ENCODE measurements at regions not wholly inside any gene's neighbourhood (a gene's known extent, or its start where the extent isn't known, plus 50 kb on each side); places are given as distances from the start of the nearest gene placed in this dataset.

- no peak for DNase-seq (ENCODE audit: low read depth in 2 of 2)
These were observed 206.8 kb upstream of the SP4 start for GRCh38 chr7:21221130-21221529.

- no peak for DNase-seq (ENCODE audit: low read depth in 2 of 2)
These were observed 189.3 kb upstream of the SP4 start for GRCh38 chr7:21238400-21239116.

- DNase-seq (ENCODE audit: low read depth in 2 of 2) = no peak
These were observed 184.6 kb upstream of the SP4 start for GRCh38 chr7:21243265-21243664.

- no peak for DNase-seq (ENCODE audit: low read depth in 2 of 2)
These were observed 176.6 kb upstream of the SP4 start for GRCh38 chr7:21251151-21251800.

GRCh38 chr7:21253740-21254687 is 173.9 kb upstream of the SP4 start:
- no peak for DNase-seq (ENCODE audit: low read depth in 2 of 2)

- no peak for DNase-seq (ENCODE audit: low read depth in 2 of 2)
These were observed 171.5 kb upstream of the SP4 start for GRCh38 chr7:21256310-21256877.

GRCh38 chr7:21260939-21261338 is 166.9 kb upstream of the SP4 start:
- no peak for DNase-seq (ENCODE audit: low read depth in 2 of 2)

- peak in 1 of 2 donors; percentile 15 for DNase-seq (ENCODE audit: low read depth in 2 of 2)
These were observed 166.0 kb upstream of the SP4 start for GRCh38 chr7:21261627-21262594.

GRCh38 chr7:21269021-21269420 is 158.9 kb upstream of the SP4 start:
- no peak for DNase-seq (ENCODE audit: low read depth in 2 of 2)

- no peak for DNase-seq (ENCODE audit: low read depth in 2 of 2)
These were observed 151.3 kb upstream of the SP4 start for GRCh38 chr7:21276471-21277035.

- no peak for DNase-seq (ENCODE audit: low read depth in 2 of 2)
These were observed 148.9 kb upstream of the SP4 start for GRCh38 chr7:21278944-21279343.

- DNase-seq (ENCODE audit: low read depth in 2 of 2) = no peak
These were observed 146.7 kb upstream of the SP4 start for GRCh38 chr7:21281193-21281592.

GRCh38 chr7:21293771-21294170 is 134.1 kb upstream of the SP4 start:
- no peak for DNase-seq (ENCODE audit: low read depth in 2 of 2)

GRCh38 chr7:21299766-21300165 is 128.1 kb upstream of the SP4 start:
- no peak for DNase-seq (ENCODE audit: low read depth in 2 of 2)

GRCh38 chr7:21300692-21301091 is 127.2 kb upstream of the SP4 start:
- no peak for DNase-seq (ENCODE audit: low read depth in 2 of 2)

GRCh38 chr7:21304808-21305375 is 123.0 kb upstream of the SP4 start:
- DNase-seq (ENCODE audit: low read depth in 2 of 2) = no peak

- DNase-seq (ENCODE audit: low read depth in 2 of 2) = no peak
These were observed 122.2 kb upstream of the SP4 start for GRCh38 chr7:21305455-21306235.

GRCh38 chr7:21314954-21315353 is 112.9 kb upstream of the SP4 start:
- no peak for DNase-seq (ENCODE audit: low read depth in 2 of 2)
